ENCODE measurements at regions not wholly inside any gene's neighbourhood (a gene's known extent, or its start where the extent isn't known, plus 50 kb on each side); places are given as distances from the start of the nearest gene placed in this dataset.

GRCh38 chr5:143708672-143709071, 103.3 kb upstream of the HMHB1 start:
- H3K27ac Mint-ChIP-seq: no peak overlapping the region
- Histone ChIP-seq H3K79me2 (ENCODE audit: low read depth) (no peaks in the 10 kb centered on the region), H2AFZ (replicated peaks) (no peak overlapping the region), H3K4me1 (no peaks in the 10 kb centered on the region), H3K27ac (no peak overlapping the region), H3K4me2 (no peak overlapping the region), H3F3A (ENCODE audit: low read depth) (no peaks in the 10 kb centered on the region), H3K36me3 (no peaks in the 10 kb centered on the region), H3K9me3 (ENCODE audit: low read depth) (no peaks in the 10 kb centered on the region), H4K20me1 (ENCODE audit: low read depth) (no peaks in the 10 kb centered on the region), H3K9ac (no peak overlapping the region), H3K4me3 (no peak overlapping the region), H3K27me3 (no peaks in the 10 kb centered on the region)
- H3K9me3 Mint-ChIP-seq: no peaks in the 10 kb centered on the region
- no peaks in the 10 kb centered on the region for H3K36me3 Mint-ChIP-seq
- no peak for DNase-seq (ENCODE audit: low spot score)
- TF ChIP-seq EZH2phosphoT487 (IDR thresholded peaks at IDR 0.05): no peak
- no peak for TF ChIP-seq EZH2 (IDR thresholded peaks at IDR 0.05)
- no peak for TF ChIP-seq CTCF (IDR thresholded peaks at IDR 0.05)
- H3K27me3 Mint-ChIP-seq (ENCODE audit: insufficient read depth, low read depth): no peaks in the 10 kb centered on the region
- no peaks in the 10 kb centered on the region for H3K4me1 Mint-ChIP-seq
- H3K4me3 Mint-ChIP-seq: no peak overlapping the region

GRCh38 chr5:143707806-143708205, 104.2 kb upstream of the HMHB1 start:
- Histone ChIP-seq H3K4me3 (no peak overlapping the region), H3F3A (ENCODE audit: low read depth) (no peaks in the 10 kb centered on the region)
- TF ChIP-seq CTCF (IDR thresholded peaks at IDR 0.05) (no peak), EZH2phosphoT487 (IDR thresholded peaks at IDR 0.05) (no peak), EZH2 (IDR thresholded peaks at IDR 0.05) (no peak)

GRCh38 chr5:143705381-143705780, 106.6 kb upstream of the HMHB1 start:
- Mint-ChIP-seq H3K27ac (no peak overlapping the region), H3K9me3 (no peaks in the 10 kb centered on the region), H3K4me1 (no peaks in the 10 kb centered on the region), H3K36me3 (no peaks in the 10 kb centered on the region), H3K4me3 (no peak overlapping the region), H3K27me3 (ENCODE audit: insufficient read depth, low read depth) (no peaks in the 10 kb centered on the region)
- Histone ChIP-seq H3K4me1 (no peaks in the 10 kb centered on the region), H4K20me1 (ENCODE audit: low read depth) (no peaks in the 10 kb centered on the region), H3K36me3 (no peaks in the 10 kb centered on the region), H3K9ac (no peak overlapping the region), H3K4me3 (no peak overlapping the region), H3K79me2 (ENCODE audit: low read depth) (no peaks in the 10 kb centered on the region), H3K27me3 (no peaks in the 10 kb centered on the region), H3K9me3 (ENCODE audit: low read depth) (no peaks in the 10 kb centered on the region), H3K4me2 (no peak overlapping the region), H3K27ac (no peak overlapping the region), H3F3A (ENCODE audit: low read depth) (no peaks in the 10 kb centered on the region), H2AFZ (replicated peaks) (no peak overlapping the region)
- TF ChIP-seq EZH2phosphoT487 (IDR thresholded peaks at IDR 0.05): no peak
- DNase-seq (ENCODE audit: low spot score): no peak

More at GRCh38 chr5:143707806-143708205, 104.2 kb upstream of the HMHB1 start:
- H2AFZ ChIP-seq (replicated peaks): no peak overlapping the region
- Mint-ChIP-seq H3K27me3 (ENCODE audit: insufficient read depth, low read depth) (no peaks in the 10 kb centered on the region), H3K9me3 (no peaks in the 10 kb centered on the region), H3K36me3 (no peaks in the 10 kb centered on the region), H3K4me3 (no peak overlapping the region), H3K27ac (no peak overlapping the region), H3K4me1 (no peaks in the 10 kb centered on the region)
- H4K20me1 ChIP-seq (ENCODE audit: low read depth): no peaks in the 10 kb centered on the region
- no peaks in the 10 kb centered on the region for H3K4me1 ChIP-seq
- H3K9me3 ChIP-seq (ENCODE audit: low read depth): no peaks in the 10 kb centered on the region
- H3K79me2 ChIP-seq (ENCODE audit: low read depth): no peaks in the 10 kb centered on the region
- H3K36me3 ChIP-seq: no peaks in the 10 kb centered on the region
- no peak overlapping the region for H3K9ac ChIP-seq
- DNase-seq (ENCODE audit: low spot score): no peak
- no peak overlapping the region for H3K4me2 ChIP-seq
- no peaks in the 10 kb centered on the region for H3K27me3 ChIP-seq
- H3K27ac ChIP-seq: no peak overlapping the region

GRCh38 chr5:143703659-143704058, 108.3 kb upstream of the HMHB1 start:
- H3K36me3 ChIP-seq: no peaks in the 10 kb centered on the region
- H3K4me1 Mint-ChIP-seq: no peaks in the 10 kb centered on the region
- H3K4me1 ChIP-seq: no peaks in the 10 kb centered on the region
- no peaks in the 10 kb centered on the region for H3K27me3 Mint-ChIP-seq (ENCODE audit: insufficient read depth, low read depth)
- H3K9me3 Mint-ChIP-seq: no peaks in the 10 kb centered on the region
- no peaks in the 10 kb centered on the region for H3K36me3 Mint-ChIP-seq
- H3K27ac ChIP-seq: no peak overlapping the region
- H3K27ac Mint-ChIP-seq: no peak overlapping the region
- no peak overlapping the region for H2AFZ ChIP-seq (replicated peaks)
- H3K4me3 ChIP-seq: no peak overlapping the region
- no peaks in the 10 kb centered on the region for H3K79me2 ChIP-seq (ENCODE audit: low read depth)
- no peak overlapping the region for H3K4me3 Mint-ChIP-seq
- no peaks in the 10 kb centered on the region for H3F3A ChIP-seq (ENCODE audit: low read depth)
- H3K4me2 ChIP-seq: no peak overlapping the region
- no peak for DNase-seq (ENCODE audit: low spot score)
- H4K20me1 ChIP-seq (ENCODE audit: low read depth): no peaks in the 10 kb centered on the region
- H3K27me3 ChIP-seq: no peaks in the 10 kb centered on the region
- H3K9ac ChIP-seq: no peak overlapping the region
- H3K9me3 ChIP-seq (ENCODE audit: low read depth): no peaks in the 10 kb centered on the region
- TF ChIP-seq EZH2 (IDR thresholded peaks at IDR 0.05) (no peak), CTCF (IDR thresholded peaks at IDR 0.05) (no peak), EZH2phosphoT487 (IDR thresholded peaks at IDR 0.05) (no peak)
